ENCODE measurements at regions not wholly inside any gene's neighbourhood (a gene's known extent, or its start where the extent isn't known, plus 50 kb on each side); places are given as distances from the start of the nearest gene placed in this dataset.

- no peak for DNase-seq (ENCODE audit: low read depth in 3 of 3)
Observed at GRCh38 chr10:28962768-28963167, 285.4 kb downstream of the BAMBI start.

- DNase-seq (ENCODE audit: low read depth in 3 of 3): no peak
Observed at GRCh38 chr10:28963539-28964221, 286.4 kb downstream of the BAMBI start.

- no peak for DNase-seq (ENCODE audit: low read depth in 3 of 3)
Observed at GRCh38 chr10:28965937-28966336, 288.6 kb downstream of the BAMBI start.

GRCh38 chr10:28967031-28967430, 289.7 kb downstream of the BAMBI start:
- no peak for DNase-seq (ENCODE audit: low read depth in 3 of 3)

- DNase-seq (ENCODE audit: low read depth in 3 of 3): no peak
Observed at GRCh38 chr10:28969413-28969812, 292.1 kb downstream of the BAMBI start.

GRCh38 chr10:28970231-28970630, 292.9 kb downstream of the BAMBI start:
- no peak for DNase-seq (ENCODE audit: low read depth in 3 of 3)

GRCh38 chr10:28971255-28971654, 293.9 kb downstream of the BAMBI start:
- no peak for DNase-seq (ENCODE audit: low read depth in 3 of 3)

- DNase-seq (ENCODE audit: low read depth in 3 of 3): no peak
Observed at GRCh38 chr10:28971764-28972163, 294.4 kb downstream of the BAMBI start.

- DNase-seq (ENCODE audit: low read depth in 3 of 3): no peak
Observed at GRCh38 chr10:28973309-28973972, 296.1 kb downstream of the BAMBI start.

GRCh38 chr10:28975891-28976531, 298.7 kb downstream of the BAMBI start:
- DNase-seq (ENCODE audit: low read depth in 3 of 3): no peak

GRCh38 chr10:28977518-28977917, 300.2 kb downstream of the BAMBI start:
- no peak for DNase-seq (ENCODE audit: low read depth in 3 of 3)

GRCh38 chr10:28980264-28980663, 302.9 kb downstream of the BAMBI start:
- no peak for DNase-seq (ENCODE audit: low read depth in 3 of 3)

GRCh38 chr10:28981007-28981406, 303.7 kb downstream of the BAMBI start:
- DNase-seq (ENCODE audit: low read depth in 3 of 3): no peak

GRCh38 chr10:28982974-28983373, 305.7 kb downstream of the BAMBI start:
- DNase-seq (ENCODE audit: low read depth in 3 of 3): no peak

GRCh38 chr10:28983799-28984198, 305.1 kb upstream of the LYZL1 start:
- no peak for DNase-seq (ENCODE audit: low read depth in 3 of 3)

GRCh38 chr10:28984431-28984830, 304.4 kb upstream of the LYZL1 start:
- no peak for DNase-seq (ENCODE audit: low read depth in 3 of 3)

GRCh38 chr10:28985137-28985885, 303.6 kb upstream of the LYZL1 start:
- DNase-seq (ENCODE audit: low read depth in 3 of 3): no peak

GRCh38 chr10:28986117-28986792, 302.6 kb upstream of the LYZL1 start:
- DNase-seq (ENCODE audit: low read depth in 3 of 3): no peak

GRCh38 chr10:28986856-28987255, 302.0 kb upstream of the LYZL1 start:
- DNase-seq (ENCODE audit: low read depth in 3 of 3): no peak

- DNase-seq (ENCODE audit: low read depth in 3 of 3): no peak
Observed at GRCh38 chr10:28987555-28988320, 301.1 kb upstream of the LYZL1 start.

GRCh38 chr10:28988980-28989379, 299.9 kb upstream of the LYZL1 start:
- DNase-seq (ENCODE audit: low read depth in 3 of 3): no peak

All from stimulated activated CD4-positive, alpha-beta T cell treated with anti-CD3 and anti-CD28 coated beads, TNF-alpha, amount 100 ng/mL, for 4 hours (primary cell).